IPS-NIHi7 (cell line): ENCODE measurements at regions not wholly inside any gene's neighbourhood (a gene's known extent, or its start where the extent isn't known, plus 50 kb on each side); places are given as distances from the start of the nearest gene placed in this dataset.

Experiments
- DNase-seq: peaks from one replicate; pipeline ENCODE4 v3.0.0; 2012; ENCODE audit warnings: mixed read lengths; ENCODE audit errors: extremely low spot score

GRCh38 chr16:85187886-85188285, 75.6 kb upstream of the CIBAR2 start:
- DNase-seq, result no peak

GRCh38 chr16:85188822-85189672, 76.8 kb upstream of the CIBAR2 start:
- DNase-seq, result no peak

- DNase-seq, result no peak
These were observed 78.3 kb upstream of the CIBAR2 start for GRCh38 chr16:85190572-85190971.

- no peak for DNase-seq
These were observed 79.2 kb upstream of the CIBAR2 start for GRCh38 chr16:85191341-85191965.

GRCh38 chr16:85192238-85193114, 80.2 kb upstream of the CIBAR2 start:
- DNase-seq, result no peak

GRCh38 chr16:85193115-85193493, 80.8 kb upstream of the CIBAR2 start:
- no peak for DNase-seq

GRCh38 chr16:85193876-85194275, 81.6 kb upstream of the CIBAR2 start:
- no peak for DNase-seq

- DNase-seq, result no peak
These were observed 82.3 kb upstream of the CIBAR2 start for GRCh38 chr16:85194307-85195270.

GRCh38 chr16:85195271-85195647, 83.0 kb upstream of the CIBAR2 start:
- DNase-seq, result no peak

- no peak for DNase-seq
These were observed 83.9 kb upstream of the CIBAR2 start for GRCh38 chr16:85195900-85196772.

GRCh38 chr16:85196976-85197375, 84.7 kb upstream of the CIBAR2 start:
- no peak for DNase-seq

GRCh38 chr16:85197611-85198566, 85.6 kb upstream of the CIBAR2 start:
- no peak for DNase-seq

GRCh38 chr16:85199069-85199725, 86.9 kb upstream of the CIBAR2 start:
- no peak for DNase-seq

GRCh38 chr16:85199880-85200279, 87.6 kb upstream of the CIBAR2 start:
- no peak for DNase-seq

GRCh38 chr16:85200471-85201278, 88.4 kb upstream of the CIBAR2 start:
- no peak for DNase-seq

- no peak for DNase-seq
These were observed 89.3 kb upstream of the CIBAR2 start for GRCh38 chr16:85201574-85201973.

GRCh38 chr16:85202051-85202601, 89.9 kb upstream of the CIBAR2 start:
- DNase-seq, result no peak
